Fibroblast of mammary gland (primary cell): ENCODE measurements at regions not wholly inside any gene's neighbourhood (a gene's known extent, or its start where the extent isn't known, plus 50 kb on each side); places are given as distances from the start of the nearest gene placed in this dataset.

Experiments
- DNase-seq: peaks from one replicate; pipeline ENCODE4 v3.0.0-alpha.2; 2010; ENCODE audit warnings: low read depth
- H3K4me3 ChIP-seq: 2 replicates; pipeline ENCODE4 v1.5.1; 2011; ENCODE audit warnings: low read depth, mild to moderate bottlenecking, low read length, moderate library complexity; ENCODE audit not compliant: control insufficient read depth
- TF ChIP-seq, protein P1 (sequence below): conservative IDR thresholded peaks from 2 replicates; pipeline ENCODE4 v1.5.1; 2011; ENCODE audit warnings: low read depth, low read length, inconsistent platforms; ENCODE audit not compliant: control insufficient read depth, insufficient read depth

DNA sequence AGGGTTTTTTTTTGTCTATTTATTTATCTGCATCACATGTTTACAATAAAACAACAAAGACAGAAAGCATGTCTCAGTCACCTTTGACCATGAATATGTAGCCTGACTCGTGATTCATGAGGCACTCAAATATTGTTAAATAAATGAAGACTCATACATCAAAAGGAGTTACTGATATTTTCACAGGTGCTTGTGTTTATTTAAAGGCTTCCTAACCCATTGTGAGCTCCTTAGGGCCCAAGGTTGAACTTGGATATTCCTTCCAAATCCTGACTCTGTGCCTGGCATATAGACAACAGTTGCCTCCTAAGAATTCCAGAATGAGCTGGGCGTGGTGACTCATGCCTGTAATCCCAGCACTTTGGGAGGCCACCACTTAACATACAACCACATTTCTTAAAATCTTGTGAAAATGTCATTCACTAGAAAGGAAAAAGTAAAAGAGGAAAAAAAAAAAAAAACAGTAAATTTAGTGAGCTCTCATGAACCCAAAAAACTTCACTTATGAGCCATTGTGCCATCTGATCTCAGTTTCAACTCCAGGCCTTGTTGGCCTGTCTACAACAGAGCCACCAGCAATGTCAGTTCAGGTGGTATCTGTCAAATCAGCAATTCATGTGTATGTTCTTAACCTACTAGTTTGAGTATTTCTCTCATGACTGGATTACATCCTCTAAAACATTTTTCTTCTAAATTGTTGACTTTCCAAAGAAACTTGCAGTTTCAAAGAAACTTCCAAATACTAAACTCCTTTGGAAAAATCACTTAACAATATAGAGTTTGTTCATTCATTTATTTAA, 162.7 kb upstream of the MARCKS start:
- H3K4me3 ChIP-seq: no peak overlapping the region
- peak; percentile 67 for DNase-seq
- TF ChIP-seq, protein P1, sequence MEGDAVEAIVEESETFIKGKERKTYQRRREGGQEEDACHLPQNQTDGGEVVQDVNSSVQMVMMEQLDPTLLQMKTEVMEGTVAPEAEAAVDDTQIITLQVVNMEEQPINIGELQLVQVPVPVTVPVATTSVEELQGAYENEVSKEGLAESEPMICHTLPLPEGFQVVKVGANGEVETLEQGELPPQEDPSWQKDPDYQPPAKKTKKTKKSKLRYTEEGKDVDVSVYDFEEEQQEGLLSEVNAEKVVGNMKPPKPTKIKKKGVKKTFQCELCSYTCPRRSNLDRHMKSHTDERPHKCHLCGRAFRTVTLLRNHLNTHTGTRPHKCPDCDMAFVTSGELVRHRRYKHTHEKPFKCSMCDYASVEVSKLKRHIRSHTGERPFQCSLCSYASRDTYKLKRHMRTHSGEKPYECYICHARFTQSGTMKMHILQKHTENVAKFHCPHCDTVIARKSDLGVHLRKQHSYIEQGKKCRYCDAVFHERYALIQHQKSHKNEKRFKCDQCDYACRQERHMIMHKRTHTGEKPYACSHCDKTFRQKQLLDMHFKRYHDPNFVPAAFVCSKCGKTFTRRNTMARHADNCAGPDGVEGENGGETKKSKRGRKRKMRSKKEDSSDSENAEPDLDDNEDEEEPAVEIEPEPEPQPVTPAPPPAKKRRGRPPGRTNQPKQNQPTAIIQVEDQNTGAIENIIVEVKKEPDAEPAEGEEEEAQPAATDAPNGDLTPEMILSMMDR: no peak

DNA sequence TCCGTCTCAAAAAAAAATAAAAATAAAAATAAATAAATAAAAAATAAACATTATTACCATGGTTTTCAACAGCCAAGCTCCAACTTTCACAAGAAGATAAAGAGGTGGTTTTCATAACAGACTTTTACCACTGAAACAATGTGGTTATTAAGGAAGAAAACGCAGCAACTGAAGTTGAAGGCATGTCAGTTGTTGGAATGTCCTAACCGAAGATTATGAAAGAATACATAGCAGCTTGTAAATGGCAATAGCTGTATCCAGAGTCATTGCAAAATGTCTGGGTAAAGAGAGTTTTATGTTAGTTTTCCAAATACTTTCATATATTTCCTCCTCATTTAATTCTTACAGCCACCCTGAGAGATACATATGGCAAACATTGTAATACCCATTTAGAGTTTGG, 161.6 kb upstream of the MARCKS start:
- H3K4me3 ChIP-seq: no peak overlapping the region
- peak; percentile 48 for DNase-seq
- TF ChIP-seq, protein P1: no peak

DNA sequence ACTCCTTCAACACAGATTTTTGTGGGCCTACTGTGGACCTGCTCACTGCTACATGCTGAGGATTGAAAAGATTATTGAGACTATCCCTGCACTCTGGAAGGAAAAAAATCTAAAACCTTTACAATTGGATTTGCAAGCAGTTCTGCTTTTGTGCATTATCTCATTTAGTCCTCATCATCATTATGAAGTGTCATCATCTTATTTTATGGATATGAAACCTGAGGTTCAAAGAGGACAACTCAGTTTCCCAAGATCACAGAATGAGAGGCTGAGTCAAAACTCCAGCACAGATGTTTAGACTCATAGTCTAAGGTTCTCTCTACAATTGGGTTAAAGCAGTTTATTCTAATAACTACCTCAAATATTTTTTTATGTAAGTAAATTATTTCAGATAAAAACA, 160.2 kb upstream of the MARCKS start:
- DNase-seq: peak; percentile 60
- no peak overlapping the region for H3K4me3 ChIP-seq
- TF ChIP-seq, protein P1: no peak

DNA sequence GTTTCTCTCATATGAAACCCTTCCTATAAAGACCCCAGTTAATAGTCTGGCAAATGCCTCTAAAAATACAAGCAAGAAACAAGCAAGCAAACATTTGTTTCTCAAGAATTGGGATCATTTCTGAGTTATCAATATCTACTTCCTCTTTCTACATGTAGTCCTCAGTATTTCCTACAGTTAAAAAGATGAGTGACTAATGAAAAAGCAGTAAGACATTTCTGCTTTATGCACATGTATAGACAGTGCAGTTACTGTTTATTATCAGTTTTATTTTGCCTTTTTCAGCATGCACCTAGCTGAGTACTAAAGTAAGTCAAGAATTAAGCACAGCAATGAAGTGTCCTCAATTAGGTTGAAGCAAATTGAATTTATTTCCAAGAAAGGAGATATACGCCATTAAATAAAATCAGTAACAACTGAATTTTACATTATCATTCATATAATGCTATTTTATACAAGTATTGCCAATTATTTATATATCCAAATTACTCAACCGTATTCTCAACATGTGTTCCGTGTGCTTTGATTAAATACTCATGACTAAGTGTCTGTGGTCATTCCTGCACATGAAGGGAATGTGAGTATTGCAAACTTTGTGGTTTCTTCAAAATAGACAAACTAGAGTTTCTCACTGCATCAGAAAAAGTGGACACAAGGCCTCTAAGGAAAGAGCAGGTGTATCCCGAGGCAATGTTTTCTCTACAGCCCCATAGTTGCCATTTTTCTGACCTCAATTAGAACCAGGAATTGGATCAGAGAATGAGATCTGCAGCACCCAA, 159.3 kb upstream of the MARCKS start:
- peak; percentile 93 for DNase-seq
- H3K4me3 ChIP-seq: no peak overlapping the region
- TF ChIP-seq, protein P1: no peak

DNA sequence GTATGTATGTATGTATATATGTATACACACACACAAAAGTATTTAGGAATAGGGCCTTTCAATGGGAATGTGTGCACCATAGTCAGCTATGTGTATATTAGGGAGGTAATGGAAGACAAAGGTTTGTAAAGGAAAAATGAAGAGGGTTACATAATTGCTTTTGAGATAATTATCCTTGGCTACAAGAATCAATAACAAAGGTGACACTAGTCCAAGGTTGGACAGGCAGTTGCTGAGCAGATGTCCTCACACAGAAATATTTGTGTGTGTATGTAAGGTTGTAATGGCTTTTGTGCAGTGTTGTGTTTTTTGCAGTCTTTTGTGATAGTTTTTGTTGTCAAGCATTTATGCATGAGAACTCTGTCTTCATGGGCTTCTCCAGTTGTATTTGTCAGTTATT, 157.9 kb upstream of the MARCKS start:
- DNase-seq: no peak
- H3K4me3 ChIP-seq: no peak overlapping the region
- TF ChIP-seq, protein P1: no peak

DNA sequence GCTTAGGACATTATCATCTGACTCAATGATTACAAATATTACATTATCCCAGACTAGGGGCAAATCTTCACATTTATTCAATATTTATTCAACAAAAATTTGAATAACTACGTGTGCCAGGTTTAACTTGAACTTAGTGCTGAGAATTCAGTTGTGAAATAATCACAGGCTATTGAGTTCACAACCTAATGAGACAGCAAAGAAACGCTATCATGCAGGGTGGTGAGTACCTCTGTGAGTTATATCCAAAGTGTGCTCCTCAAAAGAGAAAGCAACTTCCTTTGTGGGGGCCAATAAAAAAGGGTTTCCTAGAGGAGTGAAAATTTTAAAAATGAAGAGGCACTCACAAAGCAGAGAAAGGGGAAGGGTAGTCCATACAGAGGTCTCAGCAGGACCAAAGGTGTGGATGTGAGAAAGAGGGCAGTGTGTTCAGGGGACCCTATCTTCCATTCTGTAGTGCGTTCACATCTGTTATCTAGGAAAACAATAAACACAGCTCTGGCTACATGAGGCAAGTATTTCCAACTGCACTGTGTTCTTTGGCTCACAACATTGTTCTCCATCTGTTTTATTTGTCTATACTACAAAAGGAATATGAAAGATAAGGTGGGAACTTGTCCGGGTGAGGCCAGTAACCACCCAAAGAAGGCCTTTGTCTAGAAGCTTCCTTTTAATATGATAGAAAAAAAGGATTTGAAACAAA, 155.4 kb upstream of the MARCKS start:
- no peak for DNase-seq
- no peak overlapping the region for H3K4me3 ChIP-seq
- TF ChIP-seq, protein P1: no peak
